GM23248 (cell line): ENCODE measurements at regions not wholly inside any gene's neighbourhood (a gene's known extent, or its start where the extent isn't known, plus 50 kb on each side); places are given as distances from the start of the nearest gene placed in this dataset.

Experiments
- EZH2 ChIP-seq: fragments of 200-600 bp; sonication (generic); IDR thresholded peaks from 2 replicates; pipeline ENCODE4 v1.6.1; 2018; ENCODE audit warnings: antibody characterized with exemption, mild to moderate bottlenecking; ENCODE audit not compliant: insufficient read depth, poor library complexity, severe bottlenecking
- EZH2phosphoT487 ChIP-seq: fragments of 200-600 bp; sonication (generic); IDR thresholded peaks from 2 replicates; pipeline ENCODE4 v1.6.1; 2018; ENCODE audit warnings: antibody characterized with exemption, moderate library complexity, mild to moderate bottlenecking, low read depth; ENCODE audit not compliant: insufficient read depth

DNA sequence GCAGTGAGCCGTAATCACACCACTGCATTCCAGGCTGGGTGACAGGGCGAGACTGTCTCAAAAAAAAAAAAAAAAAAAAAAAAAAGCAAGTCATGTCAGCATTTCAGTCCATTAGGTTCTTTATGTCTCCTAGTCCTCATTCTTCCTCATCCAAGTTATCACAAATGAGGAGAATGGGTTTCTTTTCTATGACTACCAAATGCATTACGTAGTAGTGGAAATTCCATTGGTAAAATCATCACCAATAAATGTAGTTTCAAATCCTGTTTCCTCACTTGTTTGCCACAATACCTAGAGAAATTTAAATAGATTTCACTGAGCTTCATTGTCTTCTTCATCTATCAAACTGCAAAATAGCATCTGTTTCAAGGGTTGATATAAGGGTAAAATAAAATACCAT is 317.6 kb upstream of the MME start:
- TF ChIP-seq EZH2: no peak
- TF ChIP-seq EZH2phosphoT487: no peak
